ENCODE measurements at regions not wholly inside any gene's neighbourhood (a gene's known extent, or its start where the extent isn't known, plus 50 kb on each side); places are given as distances from the start of the nearest gene placed in this dataset.

DNA sequence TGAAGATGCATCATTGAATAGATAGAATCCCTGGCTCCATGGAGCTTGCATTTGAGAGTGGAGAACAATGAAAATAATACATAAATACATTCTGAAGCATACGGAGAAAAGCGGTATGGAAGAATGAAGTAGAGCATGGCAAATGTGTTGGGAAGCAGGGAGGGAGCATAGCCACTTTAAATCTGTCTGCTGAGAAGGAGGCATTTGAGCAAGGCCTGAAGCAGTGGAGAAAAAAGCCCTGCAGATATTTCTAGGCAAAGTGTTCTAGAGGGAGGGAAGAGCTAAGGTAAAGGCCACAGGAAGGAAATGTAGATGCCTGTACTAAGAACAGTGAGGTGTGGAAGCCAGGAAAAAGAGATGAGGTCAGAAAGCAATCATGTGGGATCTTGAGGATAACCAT lies 484.8 kb downstream of the CNTN3 start:
- Mint-ChIP-seq H3K4me3 (no peak overlapping the region), H3K27me3 (ENCODE audit: low read depth in 3 of 3) (peaks cover 0 to 2% (median 0%) of the 10 kb centered on the region in 3 donors), H3K27ac (no peak overlapping the region), H3K9me3 (peaks cover 2 to 27% (median 6%) of the 10 kb centered on the region in 7 donors), H3K4me1 (no peaks in the 10 kb centered on the region), H3K36me3 (no peaks in the 10 kb centered on the region)
- H3K9me3 ChIP-seq (replicated peaks in 1 of 2; ENCODE audit: control insufficient read depth in 1 of 2, insufficient read depth in 1 of 2, low read length in 2 of 2): peaks cover 11% of the 10 kb centered on the region in 2 donors
- no peaks in the 10 kb centered on the region for H3K27me3 ChIP-seq (ENCODE audit: control insufficient read depth in 2 of 2, insufficient read depth in 2 of 2, low read length in 2 of 2)
- no peak overlapping the region for H2AFZ ChIP-seq (ENCODE audit: insufficient read depth, low read depth, low read length, poor library complexity, severe bottlenecking)
- no peak overlapping the region for H3K27ac ChIP-seq (ENCODE audit: low read depth in 1 of 2, low read length in 2 of 2)
- H3K4me2 ChIP-seq (replicated peaks; ENCODE audit: extremely low read depth, low read length, poor library complexity, severe bottlenecking): no peak overlapping the region
- no peaks in the 10 kb centered on the region for H3K36me3 ChIP-seq (replicated peaks in 1 of 2; ENCODE audit: control insufficient read depth in 1 of 2, insufficient read depth in 2 of 2, low read length in 2 of 2)
- no peak for DNase-seq
- WGBS (ENCODE audit: insufficient coverage): 100% methylated on average over 2 of the region's 2 CpGs
- no peaks in the 10 kb centered on the region for H4K20me1 ChIP-seq (ENCODE audit: insufficient read depth, low read length)
- no peaks in the 10 kb centered on the region for H3K4me1 ChIP-seq (ENCODE audit: control insufficient read depth in 1 of 2, insufficient read depth in 2 of 2, low read length in 2 of 2)
- intact Hi-C loops (cut with micrococcal nuclease): no loop called here
- H3K4me3 ChIP-seq (replicated peaks in 1 of 3; ENCODE audit: low read depth in 2 of 3, low read length in 3 of 3): no peak overlapping the region
- no peaks in the 10 kb centered on the region for H3K79me2 ChIP-seq (ENCODE audit: insufficient read depth, low read length)
- H3K9ac ChIP-seq (ENCODE audit: insufficient read depth, low read length, poor library complexity, severe bottlenecking): no peak overlapping the region
- TF ChIP-seq, protein P1, sequence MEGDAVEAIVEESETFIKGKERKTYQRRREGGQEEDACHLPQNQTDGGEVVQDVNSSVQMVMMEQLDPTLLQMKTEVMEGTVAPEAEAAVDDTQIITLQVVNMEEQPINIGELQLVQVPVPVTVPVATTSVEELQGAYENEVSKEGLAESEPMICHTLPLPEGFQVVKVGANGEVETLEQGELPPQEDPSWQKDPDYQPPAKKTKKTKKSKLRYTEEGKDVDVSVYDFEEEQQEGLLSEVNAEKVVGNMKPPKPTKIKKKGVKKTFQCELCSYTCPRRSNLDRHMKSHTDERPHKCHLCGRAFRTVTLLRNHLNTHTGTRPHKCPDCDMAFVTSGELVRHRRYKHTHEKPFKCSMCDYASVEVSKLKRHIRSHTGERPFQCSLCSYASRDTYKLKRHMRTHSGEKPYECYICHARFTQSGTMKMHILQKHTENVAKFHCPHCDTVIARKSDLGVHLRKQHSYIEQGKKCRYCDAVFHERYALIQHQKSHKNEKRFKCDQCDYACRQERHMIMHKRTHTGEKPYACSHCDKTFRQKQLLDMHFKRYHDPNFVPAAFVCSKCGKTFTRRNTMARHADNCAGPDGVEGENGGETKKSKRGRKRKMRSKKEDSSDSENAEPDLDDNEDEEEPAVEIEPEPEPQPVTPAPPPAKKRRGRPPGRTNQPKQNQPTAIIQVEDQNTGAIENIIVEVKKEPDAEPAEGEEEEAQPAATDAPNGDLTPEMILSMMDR (IDR thresholded peaks at IDR 0.05): no peak

DNA sequence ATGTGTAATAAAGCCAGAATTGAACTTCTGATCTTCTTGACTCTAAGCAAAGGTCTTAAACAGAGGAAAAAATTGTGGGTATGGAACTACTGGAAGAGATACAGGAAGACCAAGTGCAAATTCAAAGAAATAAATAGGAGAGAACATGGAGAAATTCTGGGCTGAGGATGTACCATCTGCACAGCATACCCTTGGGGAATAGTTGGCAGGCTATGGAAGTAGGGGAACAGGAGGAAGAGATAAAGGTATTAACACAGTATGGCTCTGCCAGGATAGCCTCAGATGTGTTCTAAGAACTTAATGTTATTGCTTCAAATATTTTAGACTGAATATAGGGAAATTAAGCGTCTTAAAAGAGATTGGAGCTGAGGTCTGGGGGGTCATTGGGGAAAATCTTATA lies 485.4 kb downstream of the CNTN3 start:
- WGBS (ENCODE audit: insufficient coverage): no CpG with 5 or more reads among the region's 1 CpG
- Mint-ChIP-seq H3K4me1 (no peaks in the 10 kb centered on the region), H3K36me3 (no peaks in the 10 kb centered on the region), H3K27me3 (ENCODE audit: low read depth in 3 of 3) (peaks cover 0 to 2% (median 0%) of the 10 kb centered on the region in 3 donors), H3K27ac (no peak overlapping the region), H3K4me3 (no peak overlapping the region), H3K9me3 (peaks cover 2 to 28% (median 5%) of the 10 kb centered on the region in 7 donors)
- no peak overlapping the region for H2AFZ ChIP-seq (ENCODE audit: insufficient read depth, low read depth, low read length, poor library complexity, severe bottlenecking)
- H3K9ac ChIP-seq (ENCODE audit: insufficient read depth, low read length, poor library complexity, severe bottlenecking): no peak overlapping the region
- H3K79me2 ChIP-seq (ENCODE audit: insufficient read depth, low read length): no peaks in the 10 kb centered on the region
- H3K4me3 ChIP-seq (replicated peaks in 1 of 3; ENCODE audit: low read depth in 2 of 3, low read length in 3 of 3): no peak overlapping the region
- no peaks in the 10 kb centered on the region for H3K36me3 ChIP-seq (replicated peaks in 1 of 2; ENCODE audit: control insufficient read depth in 1 of 2, insufficient read depth in 2 of 2, low read length in 2 of 2)
- TF ChIP-seq, protein P1 (IDR thresholded peaks at IDR 0.05): no peak
- no peak overlapping the region for H3K27ac ChIP-seq (ENCODE audit: low read depth in 1 of 2, low read length in 2 of 2)
- DNase-seq: no peak
- intact Hi-C loops (cut with micrococcal nuclease): no loop called here
- no peaks in the 10 kb centered on the region for H4K20me1 ChIP-seq (ENCODE audit: insufficient read depth, low read length)
- no peak overlapping the region for H3K4me2 ChIP-seq (replicated peaks; ENCODE audit: extremely low read depth, low read length, poor library complexity, severe bottlenecking)
- no peaks in the 10 kb centered on the region for H3K27me3 ChIP-seq (ENCODE audit: control insufficient read depth in 2 of 2, insufficient read depth in 2 of 2, low read length in 2 of 2)
- no peaks in the 10 kb centered on the region for H3K4me1 ChIP-seq (ENCODE audit: control insufficient read depth in 1 of 2, insufficient read depth in 2 of 2, low read length in 2 of 2)
- H3K9me3 ChIP-seq (replicated peaks in 1 of 2; ENCODE audit: control insufficient read depth in 1 of 2, insufficient read depth in 1 of 2, low read length in 2 of 2): peaks cover 11% of the 10 kb centered on the region in 2 donors

All from CD14-positive monocyte (primary cell).